ENCODE measurements at regions not wholly inside any gene's neighbourhood (a gene's known extent, or its start where the extent isn't known, plus 50 kb on each side); places are given as distances from the start of the nearest gene placed in this dataset.

DNA sequence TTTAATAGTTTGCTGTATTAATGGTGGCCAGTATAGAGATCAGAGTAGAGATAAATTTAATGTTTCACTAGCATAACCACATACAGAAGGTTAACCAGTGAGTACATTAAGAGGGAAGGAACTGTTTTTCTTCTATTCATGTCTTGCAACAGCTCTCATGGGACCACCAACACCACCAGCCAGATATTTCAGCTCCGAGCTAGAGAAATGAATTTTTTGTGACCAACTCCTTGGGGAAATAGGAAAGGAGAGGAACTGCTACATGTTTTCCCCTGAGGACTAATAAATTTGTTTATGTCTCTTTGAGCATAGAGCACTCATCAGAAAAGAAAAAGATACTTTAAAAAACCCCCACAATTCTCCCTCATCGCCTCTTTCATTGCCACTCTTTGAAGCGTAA lies 247.5 kb downstream of the MBNL1 start:
- Histone ChIP-seq H3K9me2 (replicated peaks; ENCODE audit: control insufficient read depth, low read length) (no peaks in the 10 kb centered on the region), H3K4me1 (ENCODE audit: control insufficient read depth, low read length) (peaks cover 28% of the 10 kb centered on the region), H4K20me1 (ENCODE audit: control insufficient read depth, insufficient read depth, low read depth, low read length) (no peaks in the 10 kb centered on the region), H3K4me3 (ENCODE audit: low read length) (no peak overlapping the region; the same call in 1 of the 2 replicates), H3K27me3 (ENCODE audit: control insufficient read depth, low read length) (no peaks in the 10 kb centered on the region), H3K4me2 (ENCODE audit: low read length) (peak overlapping the region; percentile 39), H3K36me3 (ENCODE audit: control insufficient read depth, low read length) (no peaks in the 10 kb centered on the region), H3K79me2 (ENCODE audit: control insufficient read depth, low read length) (no peaks in the 10 kb centered on the region), H3K27ac (ENCODE audit: low read depth, low read length) (no peak overlapping the region), H3K9me3 (ENCODE audit: control insufficient read depth, insufficient read depth, low read length) (no peaks in the 10 kb centered on the region), H3F3A (ENCODE audit: control insufficient read depth, insufficient read depth) (no peaks in the 10 kb centered on the region)
- TF ChIP-seq, protein P1, sequence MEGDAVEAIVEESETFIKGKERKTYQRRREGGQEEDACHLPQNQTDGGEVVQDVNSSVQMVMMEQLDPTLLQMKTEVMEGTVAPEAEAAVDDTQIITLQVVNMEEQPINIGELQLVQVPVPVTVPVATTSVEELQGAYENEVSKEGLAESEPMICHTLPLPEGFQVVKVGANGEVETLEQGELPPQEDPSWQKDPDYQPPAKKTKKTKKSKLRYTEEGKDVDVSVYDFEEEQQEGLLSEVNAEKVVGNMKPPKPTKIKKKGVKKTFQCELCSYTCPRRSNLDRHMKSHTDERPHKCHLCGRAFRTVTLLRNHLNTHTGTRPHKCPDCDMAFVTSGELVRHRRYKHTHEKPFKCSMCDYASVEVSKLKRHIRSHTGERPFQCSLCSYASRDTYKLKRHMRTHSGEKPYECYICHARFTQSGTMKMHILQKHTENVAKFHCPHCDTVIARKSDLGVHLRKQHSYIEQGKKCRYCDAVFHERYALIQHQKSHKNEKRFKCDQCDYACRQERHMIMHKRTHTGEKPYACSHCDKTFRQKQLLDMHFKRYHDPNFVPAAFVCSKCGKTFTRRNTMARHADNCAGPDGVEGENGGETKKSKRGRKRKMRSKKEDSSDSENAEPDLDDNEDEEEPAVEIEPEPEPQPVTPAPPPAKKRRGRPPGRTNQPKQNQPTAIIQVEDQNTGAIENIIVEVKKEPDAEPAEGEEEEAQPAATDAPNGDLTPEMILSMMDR (IDR thresholded peaks at IDR 0.05; ENCODE audit: low read depth, low read length, poor library complexity, severe bottlenecking): no peak
- no peak for TF ChIP-seq EZH2phosphoT487 (IDR thresholded peaks at IDR 0.05; ENCODE audit: borderline replicate concordance, low read length)

DNA sequence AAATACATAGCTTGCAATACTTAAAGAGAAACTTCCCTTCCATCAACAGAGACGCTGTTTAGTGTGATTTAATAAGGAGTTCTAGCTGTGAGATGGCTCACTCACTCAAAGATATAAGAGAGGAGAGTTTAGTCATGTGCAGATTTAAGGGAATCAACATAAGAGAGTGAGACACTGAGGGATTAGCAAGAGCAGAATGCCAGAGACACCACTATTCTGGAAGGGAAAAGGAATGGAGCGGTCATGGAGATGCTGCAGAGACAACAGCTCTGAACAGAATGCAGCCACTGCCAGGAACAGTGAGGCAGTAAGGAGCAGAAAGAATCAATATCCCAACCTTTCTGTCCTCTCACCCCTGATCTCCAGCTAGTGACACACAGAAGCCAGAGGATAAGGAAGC lies 248.8 kb downstream of the MBNL1 start:
- Histone ChIP-seq H3K9me3 (ENCODE audit: control insufficient read depth, insufficient read depth, low read length) (no peaks in the 10 kb centered on the region), H3K4me2 (ENCODE audit: low read length) (no peak overlapping the region), H3F3A (ENCODE audit: control insufficient read depth, insufficient read depth) (no peaks in the 10 kb centered on the region), H3K27me3 (ENCODE audit: control insufficient read depth, low read length) (no peaks in the 10 kb centered on the region), H3K27ac (ENCODE audit: low read depth, low read length) (no peak overlapping the region), H3K79me2 (ENCODE audit: control insufficient read depth, low read length) (no peaks in the 10 kb centered on the region), H3K9me2 (replicated peaks; ENCODE audit: control insufficient read depth, low read length) (no peaks in the 10 kb centered on the region), H3K36me3 (ENCODE audit: control insufficient read depth, low read length) (no peaks in the 10 kb centered on the region), H3K4me1 (ENCODE audit: control insufficient read depth, low read length) (peaks cover 21% of the 10 kb centered on the region), H3K4me3 (ENCODE audit: low read length) (no peak overlapping the region), H4K20me1 (ENCODE audit: control insufficient read depth, insufficient read depth, low read depth, low read length) (no peaks in the 10 kb centered on the region)
- TF ChIP-seq, protein P1 (IDR thresholded peaks at IDR 0.05; ENCODE audit: low read depth, low read length, poor library complexity, severe bottlenecking): no peak
- TF ChIP-seq EZH2phosphoT487 (IDR thresholded peaks at IDR 0.05; ENCODE audit: borderline replicate concordance, low read length): no peak

DNA sequence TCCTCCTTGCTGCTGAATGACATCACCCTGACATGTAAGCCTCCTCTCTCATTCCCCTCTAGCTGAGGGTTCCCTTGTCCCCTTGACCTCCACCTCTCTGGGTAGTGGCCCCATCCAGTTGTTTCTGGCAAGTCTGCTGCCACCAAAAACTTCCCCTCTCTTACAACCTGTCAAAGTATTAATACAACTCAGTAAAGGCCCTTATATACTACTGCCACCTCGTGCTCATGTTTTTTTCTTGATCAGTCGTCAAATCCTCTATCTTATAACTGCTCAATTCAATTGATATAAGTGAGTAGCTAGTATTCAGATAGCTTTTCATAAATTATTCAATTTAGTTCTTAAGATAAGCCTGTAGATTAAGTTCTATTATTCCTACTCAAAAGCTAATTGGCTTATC lies 249.6 kb downstream of the MBNL1 start:
- Histone ChIP-seq H3K9me2 (replicated peaks; ENCODE audit: control insufficient read depth, low read length) (no peaks in the 10 kb centered on the region), H3K27ac (ENCODE audit: low read depth, low read length) (no peak overlapping the region), H3K9me3 (ENCODE audit: control insufficient read depth, insufficient read depth, low read length) (no peaks in the 10 kb centered on the region), H3F3A (ENCODE audit: control insufficient read depth, insufficient read depth) (no peaks in the 10 kb centered on the region), H4K20me1 (ENCODE audit: control insufficient read depth, insufficient read depth, low read depth, low read length) (no peaks in the 10 kb centered on the region), H3K79me2 (ENCODE audit: control insufficient read depth, low read length) (no peaks in the 10 kb centered on the region), H3K4me3 (ENCODE audit: low read length) (no peak overlapping the region), H3K4me2 (ENCODE audit: low read length) (no peak overlapping the region), H3K36me3 (ENCODE audit: control insufficient read depth, low read length) (no peaks in the 10 kb centered on the region), H3K4me1 (ENCODE audit: control insufficient read depth, low read length) (peaks cover 19% of the 10 kb centered on the region), H3K27me3 (ENCODE audit: control insufficient read depth, low read length) (no peaks in the 10 kb centered on the region)
- TF ChIP-seq EZH2phosphoT487 (IDR thresholded peaks at IDR 0.05; ENCODE audit: borderline replicate concordance, low read length): no peak

DNA sequence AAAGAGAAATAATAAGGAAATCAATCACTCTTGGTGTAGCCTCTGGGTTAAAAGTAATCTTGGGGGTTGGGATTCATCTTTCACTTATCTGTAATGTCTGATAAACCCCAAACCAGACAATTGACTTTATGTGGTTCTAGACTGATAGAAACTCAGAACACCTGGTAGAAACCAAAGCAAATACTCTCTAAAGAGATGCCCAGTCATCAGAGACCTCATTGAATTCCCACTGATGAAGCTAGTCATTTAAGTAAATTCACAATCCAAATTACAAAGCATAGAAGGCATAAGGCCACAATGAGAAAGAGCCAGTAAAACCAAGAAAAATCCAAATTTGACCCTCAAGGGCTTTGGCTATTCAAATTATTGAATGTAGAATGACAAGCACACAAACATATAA lies 250.6 kb downstream of the MBNL1 start:
- H4K20me1 ChIP-seq (ENCODE audit: control insufficient read depth, insufficient read depth, low read depth, low read length): no peaks in the 10 kb centered on the region
- H3K27me3 ChIP-seq (ENCODE audit: control insufficient read depth, low read length): no peaks in the 10 kb centered on the region
- H3K9me3 ChIP-seq (ENCODE audit: control insufficient read depth, insufficient read depth, low read length): no peaks in the 10 kb centered on the region
- peaks cover 16% of the 10 kb centered on the region for H3K4me1 ChIP-seq (ENCODE audit: control insufficient read depth, low read length)
- H3F3A ChIP-seq (ENCODE audit: control insufficient read depth, insufficient read depth): no peaks in the 10 kb centered on the region
- no peaks in the 10 kb centered on the region for H3K9me2 ChIP-seq (replicated peaks; ENCODE audit: control insufficient read depth, low read length)
- TF ChIP-seq, protein P1 (IDR thresholded peaks at IDR 0.05; ENCODE audit: low read depth, low read length, poor library complexity, severe bottlenecking): no peak
- no peak for TF ChIP-seq EZH2phosphoT487 (IDR thresholded peaks at IDR 0.05; ENCODE audit: borderline replicate concordance, low read length)
- no peak overlapping the region for H3K27ac ChIP-seq (ENCODE audit: low read depth, low read length)
- no peaks in the 10 kb centered on the region for H3K79me2 ChIP-seq (ENCODE audit: control insufficient read depth, low read length)
- H3K4me3 ChIP-seq (ENCODE audit: low read length): no peak overlapping the region
- no peak overlapping the region for H3K4me2 ChIP-seq (ENCODE audit: low read length)
- H3K36me3 ChIP-seq (ENCODE audit: control insufficient read depth, low read length): no peaks in the 10 kb centered on the region
